GM12873 (cell line): ENCODE measurements at regions not wholly inside any gene's neighbourhood (a gene's known extent, or its start where the extent isn't known, plus 50 kb on each side); places are given as distances from the start of the nearest gene placed in this dataset.

Experiments
- CTCF ChIP-seq: IDR thresholded peaks from 2 replicates; pipeline ENCODE4 v1.5.1; 2012; ENCODE audit warnings: low read depth, mild to moderate bottlenecking, moderate library complexity, low read length, control low read depth; ENCODE audit not compliant: insufficient read depth; ENCODE audit errors: missing control alignments

- TF ChIP-seq CTCF, result no peak
These were observed 362.5 kb upstream of the TNP1 start for GRCh38 chr2:217222309-217222910.

- no peak for TF ChIP-seq CTCF
These were observed 360.6 kb upstream of the TNP1 start for GRCh38 chr2:217220228-217221013.

- TF ChIP-seq CTCF, result no peak
These were observed 359.3 kb upstream of the TNP1 start for GRCh38 chr2:217219164-217219520.

- TF ChIP-seq CTCF, result no peak
These were observed 358.7 kb upstream of the TNP1 start for GRCh38 chr2:217218269-217219163.

GRCh38 chr2:217216982-217217381, 357.1 kb upstream of the TNP1 start:
- TF ChIP-seq CTCF, result no peak

- TF ChIP-seq CTCF, result no peak
These were observed 356.5 kb upstream of the TNP1 start for GRCh38 chr2:217216316-217216715.

GRCh38 chr2:217215877-217216276, 356.0 kb upstream of the TNP1 start:
- TF ChIP-seq CTCF, result no peak
